Activated naive CD8-positive, alpha-beta T cell treated with anti-CD3 and anti-CD28 coated beads, Interleukin-2, amount 10 ng/mL, durations not matched to agents 7 days and 5 days (primary cell): ENCODE measurements at regions not wholly inside any gene's neighbourhood (a gene's known extent, or its start where the extent isn't known, plus 50 kb on each side); places are given as distances from the start of the nearest gene placed in this dataset.

Source experiments
- ATAC-seq: fragments of 150-1000 bp; cut with Tn5 transposase; one replicate; pipeline ENCODE4 v1.10.0; 2021; ENCODE audit warnings: low read depth, moderate library complexity
- POLR2A ChIA-PET: fragments of 350-600 bp; sonication (Branson Sonifier 250); formaldehyde crosslinking; loops from one replicate; lab custom pipeline; 2021; ENCODE audit warnings: antibody characterized with exemption; lab: Charles Lee
- DNase-seq: peaks from one replicate; pipeline ENCODE4 v3.0.0; 2021
- H3K27ac Mint-ChIP-seq: one replicate; pipeline ENCODE4 v1.8.0; 2022; ENCODE audit warnings: mild to moderate bottlenecking, mixed read lengths
- H3K27me3 Mint-ChIP-seq: one replicate; pipeline ENCODE4 v1.8.0; 2022; ENCODE audit warnings: mild to moderate bottlenecking, moderate library complexity, mixed read lengths
- H3K36me3 Mint-ChIP-seq: one replicate; pipeline ENCODE4 v1.8.0; 2021; ENCODE audit warnings: mild to moderate bottlenecking, mixed read lengths
- H3K4me1 Mint-ChIP-seq: one replicate; pipeline ENCODE4 v1.8.0; 2021; ENCODE audit warnings: mixed read lengths
- H3K4me3 Mint-ChIP-seq: one replicate; pipeline ENCODE4 v1.8.0; 2022; ENCODE audit warnings: mild to moderate bottlenecking, moderate library complexity, mixed read lengths
- H3K9me3 Mint-ChIP-seq: one replicate; pipeline ENCODE4 v1.8.0; 2021; ENCODE audit warnings: mixed read lengths

DNA sequence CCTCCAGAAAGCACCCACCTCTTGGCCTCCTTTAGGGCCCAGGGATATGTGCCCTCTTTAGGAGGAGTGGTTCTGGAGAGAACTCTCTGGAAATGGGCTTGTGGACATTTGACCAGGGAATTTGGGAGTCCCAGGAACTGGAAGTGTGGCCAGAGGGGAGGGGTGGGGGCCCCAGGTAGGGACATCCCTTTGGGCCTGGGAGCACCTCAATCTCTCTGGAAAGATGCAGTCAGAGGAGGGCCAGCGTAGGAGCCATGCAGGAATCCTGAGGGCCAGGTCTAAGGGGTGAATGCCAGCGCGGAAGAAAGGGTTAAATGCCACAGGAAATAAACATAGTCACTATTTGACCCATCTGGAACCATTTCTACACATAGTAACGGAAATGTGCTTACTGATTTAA is 50.3 kb upstream of the ITGA11 start:
- no peaks in the 10 kb centered on the region for H3K9me3 Mint-ChIP-seq
- H3K4me3 Mint-ChIP-seq = no peak overlapping the region
- H3K36me3 Mint-ChIP-seq = no peaks in the 10 kb centered on the region
- ATAC-seq (no peak), DNase-seq (no peak)
- peaks cover 36% of the 10 kb centered on the region for H3K27me3 Mint-ChIP-seq
- peaks cover 3% of the 10 kb centered on the region for H3K4me1 Mint-ChIP-seq
- H3K27ac Mint-ChIP-seq = no peak overlapping the region
- POLR2A ChIA-PET = no interaction called here

DNA sequence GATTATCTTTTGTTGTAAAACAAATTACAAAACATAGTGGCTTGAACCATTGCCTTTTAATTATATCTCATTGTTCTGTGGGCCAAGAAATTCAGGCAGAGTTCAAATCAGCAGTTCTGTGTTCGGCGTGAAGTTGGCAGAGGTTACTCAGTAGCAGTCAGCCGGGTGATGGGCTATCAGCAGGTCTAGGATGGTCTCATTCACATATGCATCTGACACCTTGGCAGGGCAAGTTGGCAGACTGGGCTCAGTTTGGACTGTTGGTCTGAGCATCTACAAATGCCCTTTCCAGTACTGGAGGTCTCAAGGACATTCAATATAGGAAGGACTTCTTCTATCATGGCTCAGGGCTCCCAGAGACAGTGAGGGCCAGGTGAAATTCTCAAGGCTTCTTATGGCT is 51.2 kb upstream of the ITGA11 start:
- DNase-seq (no peak), ATAC-seq (no peak)
- no peaks in the 10 kb centered on the region for H3K9me3 Mint-ChIP-seq
- no peaks in the 10 kb centered on the region for H3K36me3 Mint-ChIP-seq
- POLR2A ChIA-PET = no interaction called here
- H3K27ac Mint-ChIP-seq = no peak overlapping the region
- peaks cover 3% of the 10 kb centered on the region for H3K4me1 Mint-ChIP-seq
- peaks cover 31% of the 10 kb centered on the region for H3K27me3 Mint-ChIP-seq
- no peak overlapping the region for H3K4me3 Mint-ChIP-seq

DNA sequence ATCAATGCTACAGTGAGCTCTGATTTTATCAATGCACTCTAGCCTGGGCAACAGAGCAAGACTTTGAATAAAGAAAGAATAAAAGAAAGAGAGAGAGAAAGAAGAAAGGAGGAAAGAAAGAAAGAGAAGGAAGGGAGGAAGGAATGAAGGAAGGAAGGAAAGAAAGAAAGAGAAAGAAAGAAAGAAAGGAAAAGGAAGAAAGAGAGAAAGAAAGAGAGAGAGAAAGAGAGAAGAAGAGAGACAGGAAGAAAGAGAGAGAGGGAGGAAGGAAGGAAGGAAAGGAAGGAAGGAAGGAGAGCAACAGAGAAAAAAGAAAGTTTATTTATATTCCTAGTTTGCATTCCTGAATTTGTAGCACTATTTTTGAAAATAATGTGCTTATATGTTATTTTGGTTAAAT is 52.3 kb upstream of the ITGA11 start:
- ATAC-seq = no peak
- H3K27me3 Mint-ChIP-seq = peaks cover 30% of the 10 kb centered on the region

DNA sequence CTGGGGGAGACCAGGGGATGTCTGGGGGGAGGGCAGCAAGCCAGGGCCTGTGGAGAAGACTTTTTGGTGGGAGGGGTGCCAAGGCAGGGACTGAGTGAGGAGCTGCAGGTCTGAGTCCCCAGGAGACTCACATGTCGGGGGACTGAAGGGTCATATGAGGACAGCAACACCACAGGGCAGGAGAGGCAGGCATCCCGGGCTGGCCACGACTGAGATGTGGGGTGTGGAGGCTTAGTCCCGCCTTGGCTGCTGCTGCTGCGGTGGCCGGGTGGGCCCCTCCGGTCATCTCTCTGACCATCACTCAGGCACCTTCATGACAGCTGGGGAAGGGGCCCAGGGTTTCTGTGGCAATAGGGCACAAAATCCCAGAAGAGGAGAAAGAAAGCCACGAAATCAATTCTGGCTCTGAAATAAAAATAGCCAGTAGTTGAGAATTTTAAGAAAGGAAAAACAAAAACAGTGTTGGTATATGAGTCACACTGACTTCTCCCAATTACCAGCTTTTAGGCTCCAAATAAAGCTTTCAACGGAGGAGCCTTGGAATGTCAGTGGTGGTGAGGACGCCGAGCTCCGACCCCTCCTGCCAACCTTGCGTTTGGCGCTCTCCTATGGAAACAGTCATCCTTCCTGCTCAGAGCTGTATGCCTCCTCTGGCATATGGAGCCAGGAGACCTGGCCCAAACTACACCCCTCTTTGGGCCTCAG is 52.9 kb upstream of the ITGA11 start:
- no peak for DNase-seq
- no peak overlapping the region for H3K4me3 Mint-ChIP-seq
- H3K27me3 Mint-ChIP-seq = peaks cover 30% of the 10 kb centered on the region
- peaks cover 3% of the 10 kb centered on the region for H3K4me1 Mint-ChIP-seq
- H3K36me3 Mint-ChIP-seq = no peaks in the 10 kb centered on the region
- no peak overlapping the region for H3K27ac Mint-ChIP-seq
- no peak for ATAC-seq
- POLR2A ChIA-PET = no interaction called here
- H3K9me3 Mint-ChIP-seq = no peaks in the 10 kb centered on the region

More for the DNA sequence above, 52.3 kb upstream of the ITGA11 start:
- POLR2A ChIA-PET = no interaction called here
- no peak for DNase-seq
- Mint-ChIP-seq H3K4me3 (no peak overlapping the region), H3K4me1 (peaks cover 3% of the 10 kb centered on the region), H3K27ac (no peak overlapping the region), H3K9me3 (no peaks in the 10 kb centered on the region), H3K36me3 (no peaks in the 10 kb centered on the region)

DNA sequence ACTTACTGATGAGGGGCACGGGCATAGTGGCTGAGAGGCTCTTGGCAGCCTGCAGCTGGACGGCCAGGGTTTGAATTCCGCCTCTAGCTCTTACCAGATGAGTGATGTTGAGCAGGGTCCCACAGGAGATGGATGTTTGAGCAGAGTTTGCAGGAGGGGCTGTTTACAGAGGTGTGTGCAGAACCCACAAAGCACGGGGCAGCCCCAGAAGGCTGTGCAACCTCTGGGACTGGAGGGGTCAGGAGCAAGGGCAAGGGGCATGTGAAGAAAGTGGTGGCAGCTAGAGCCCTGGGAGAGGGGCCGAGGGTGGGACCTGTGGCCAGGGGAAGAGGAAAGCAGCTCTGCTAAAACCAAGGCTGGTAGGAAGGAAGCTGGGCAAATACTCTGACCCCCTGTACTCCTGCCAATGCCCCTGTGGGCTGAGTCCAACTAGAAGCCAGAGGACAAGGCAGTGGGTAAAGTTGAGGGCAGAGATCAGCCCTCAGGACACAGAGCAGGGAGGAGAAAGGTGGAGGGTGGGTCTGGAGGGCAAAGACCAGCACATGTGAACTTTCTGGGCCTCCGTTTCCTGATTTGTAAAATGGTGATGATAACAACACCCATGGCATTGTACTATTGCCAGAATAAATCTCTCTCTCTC is 53.9 kb upstream of the ITGA11 start:
- POLR2A ChIA-PET = no interaction called here
- no peaks in the 10 kb centered on the region for H3K9me3 Mint-ChIP-seq
- DNase-seq = no peak
- no peaks in the 10 kb centered on the region for H3K36me3 Mint-ChIP-seq
- H3K27me3 Mint-ChIP-seq = peaks cover 31% of the 10 kb centered on the region
- H3K27ac Mint-ChIP-seq = no peak overlapping the region
- ATAC-seq = no peak
- peaks cover 3% of the 10 kb centered on the region for H3K4me1 Mint-ChIP-seq
- no peak overlapping the region for H3K4me3 Mint-ChIP-seq

DNA sequence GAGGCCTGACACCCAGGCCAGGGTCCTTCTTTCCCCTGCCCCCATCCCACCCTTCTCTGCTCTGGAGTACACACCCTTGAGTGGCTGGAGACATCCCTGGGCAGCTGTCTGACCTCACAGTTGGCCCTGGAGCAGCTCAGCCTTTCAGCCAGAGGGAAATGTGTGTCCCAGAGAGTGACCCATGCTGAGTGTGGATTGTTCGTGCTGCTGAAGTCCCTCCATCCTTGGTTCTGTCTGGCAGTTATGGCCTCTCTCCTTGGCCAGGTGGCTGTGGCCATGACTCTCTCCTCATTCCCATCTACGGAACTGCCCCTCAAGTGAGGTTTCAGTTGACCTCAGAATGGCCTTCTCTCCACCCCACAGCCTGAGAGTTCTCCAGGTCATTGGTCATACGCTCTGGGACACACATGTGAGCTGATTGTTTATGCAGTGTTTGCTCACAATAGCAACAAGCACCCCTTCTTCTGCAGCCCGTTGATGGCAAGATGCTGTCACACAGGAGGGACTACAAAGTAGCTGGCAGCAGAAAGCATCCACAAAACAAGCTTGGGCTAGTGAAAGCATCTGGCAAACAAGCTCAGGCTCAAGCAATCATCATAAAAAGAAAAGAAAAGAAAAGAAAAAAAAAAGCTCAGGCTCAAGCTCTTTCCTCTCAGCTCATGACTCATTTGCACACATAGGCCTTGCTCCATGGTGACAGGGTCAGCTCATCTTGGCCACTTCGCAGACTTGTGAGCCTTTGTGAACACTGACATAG is 55.3 kb upstream of the ITGA11 start:
- no peak overlapping the region for H3K4me3 Mint-ChIP-seq
- no peak overlapping the region for H3K27ac Mint-ChIP-seq
- peaks cover 3% of the 10 kb centered on the region for H3K4me1 Mint-ChIP-seq
- ATAC-seq = no peak
- H3K36me3 Mint-ChIP-seq = no peaks in the 10 kb centered on the region
- no peak for DNase-seq
- H3K27me3 Mint-ChIP-seq = peaks cover 38% of the 10 kb centered on the region
- POLR2A ChIA-PET = no interaction called here
- no peaks in the 10 kb centered on the region for H3K9me3 Mint-ChIP-seq

DNA sequence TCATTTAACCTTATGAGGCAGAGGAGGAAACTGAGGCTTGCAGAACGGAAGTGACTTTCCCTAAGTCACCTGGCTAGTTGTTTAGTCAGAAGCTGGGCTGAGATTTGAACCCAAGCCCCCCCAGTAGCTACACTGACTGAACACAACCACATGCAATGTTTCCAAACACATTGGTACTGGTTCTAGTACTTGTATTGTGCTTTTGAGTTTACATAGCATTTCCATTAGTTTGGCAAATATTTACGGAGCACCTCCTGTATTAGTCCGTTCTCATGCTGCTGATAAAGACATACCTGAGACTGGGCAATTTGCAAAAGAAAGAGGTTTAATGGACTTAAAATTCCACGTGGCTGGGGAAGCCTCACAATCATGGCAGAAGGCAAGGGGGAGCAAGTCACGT is 56.3 kb upstream of the ITGA11 start:
- Mint-ChIP-seq H3K27ac (no peak overlapping the region), H3K27me3 (peaks cover 35% of the 10 kb centered on the region), H3K4me1 (peaks cover 3% of the 10 kb centered on the region), H3K4me3 (no peak overlapping the region), H3K9me3 (no peaks in the 10 kb centered on the region), H3K36me3 (no peaks in the 10 kb centered on the region)
- DNase-seq (no peak), ATAC-seq (no peak)
- POLR2A ChIA-PET = no interaction called here

DNA sequence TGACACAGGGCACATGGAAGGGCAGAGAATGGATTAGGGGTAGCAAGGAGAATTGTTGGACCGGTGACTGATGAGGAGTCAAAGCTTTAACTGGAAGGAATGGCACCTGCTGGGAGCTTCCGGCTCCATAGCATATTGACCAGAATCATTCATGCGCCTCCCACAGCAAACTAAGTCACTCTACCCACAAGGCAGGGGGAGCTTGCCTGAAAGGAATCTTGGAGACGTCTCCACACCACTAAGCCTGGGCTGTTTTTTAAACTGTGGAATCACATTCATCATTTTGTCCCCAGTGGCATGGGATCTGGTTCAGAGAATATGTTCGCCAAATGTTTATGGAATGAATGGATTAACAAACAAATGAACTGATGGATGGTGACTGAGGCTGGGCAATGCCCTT is 57.0 kb upstream of the ITGA11 start:
- ATAC-seq (no peak), DNase-seq (no peak)
- Mint-ChIP-seq H3K27me3 (peaks cover 37% of the 10 kb centered on the region), H3K27ac (no peak overlapping the region), H3K36me3 (no peaks in the 10 kb centered on the region), H3K9me3 (no peaks in the 10 kb centered on the region), H3K4me1 (peaks cover 3% of the 10 kb centered on the region), H3K4me3 (no peak overlapping the region)
- POLR2A ChIA-PET = no interaction called here

DNA sequence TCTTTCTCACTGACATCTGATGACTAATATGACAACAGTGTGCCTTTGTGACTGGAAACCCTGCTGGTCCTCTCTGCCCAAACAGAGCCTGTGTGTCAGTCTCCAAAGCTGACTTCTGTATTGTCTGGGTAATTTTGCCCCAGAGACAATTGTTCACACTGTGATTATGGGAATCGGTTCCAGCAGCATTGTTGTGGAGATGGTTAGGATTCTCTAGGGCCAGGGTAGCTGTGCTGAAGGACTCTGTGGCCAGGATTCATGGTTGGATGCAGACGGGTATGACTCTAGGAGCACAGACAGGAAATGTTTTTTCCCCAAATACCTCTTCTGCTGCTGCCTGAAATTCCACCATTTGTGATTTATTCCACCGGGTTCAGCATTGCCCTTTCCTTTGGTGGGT is 57.5 kb upstream of the ITGA11 start:
- H3K9me3 Mint-ChIP-seq = no peaks in the 10 kb centered on the region
- POLR2A ChIA-PET = no interaction called here
- DNase-seq (no peak), ATAC-seq (no peak)
- H3K4me1 Mint-ChIP-seq = no peaks in the 10 kb centered on the region
- peaks cover 35% of the 10 kb centered on the region for H3K27me3 Mint-ChIP-seq
- H3K4me3 Mint-ChIP-seq = no peak overlapping the region
- no peaks in the 10 kb centered on the region for H3K36me3 Mint-ChIP-seq
- no peak overlapping the region for H3K27ac Mint-ChIP-seq

DNA sequence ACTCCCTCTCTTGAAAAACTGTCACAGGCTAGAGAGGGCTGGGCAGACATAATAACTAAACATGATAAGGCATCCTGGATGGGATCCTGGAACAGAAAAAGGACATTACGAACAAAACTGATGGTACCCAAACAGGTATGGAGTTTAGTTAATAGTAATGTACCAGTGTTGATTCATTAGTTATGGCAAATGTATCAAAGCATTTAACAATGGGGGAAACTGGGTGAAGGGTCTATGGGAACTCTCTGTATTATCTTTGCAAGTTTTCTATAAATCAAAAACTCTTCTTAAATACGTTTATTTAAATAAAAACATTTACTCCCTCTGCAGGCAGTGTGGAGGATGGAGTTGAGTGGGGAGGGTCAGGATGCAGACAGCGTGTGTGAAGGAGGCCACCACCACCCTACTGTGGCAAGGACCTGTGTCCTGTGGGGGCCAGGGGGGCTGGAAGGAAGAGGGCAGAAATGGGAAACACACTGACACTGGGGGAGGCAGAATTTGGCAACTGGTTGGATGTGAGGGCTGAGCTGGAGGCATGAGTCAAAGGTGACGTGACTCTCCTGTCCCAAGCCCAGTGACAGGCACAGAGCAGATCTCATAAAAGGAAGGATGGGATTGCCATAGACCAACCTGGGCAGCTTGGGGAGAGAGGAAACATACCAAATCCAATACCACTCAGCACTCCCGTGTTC is 59.6 kb upstream of the ITGA11 start:
- H3K36me3 Mint-ChIP-seq = peaks cover 1% of the 10 kb centered on the region
- H3K9me3 Mint-ChIP-seq = no peaks in the 10 kb centered on the region
- no peak overlapping the region for H3K4me3 Mint-ChIP-seq
- peaks cover 39% of the 10 kb centered on the region for H3K27me3 Mint-ChIP-seq
- DNase-seq = no peak
- POLR2A ChIA-PET = no interaction called here
- H3K4me1 Mint-ChIP-seq = no peaks in the 10 kb centered on the region
- no peak overlapping the region for H3K27ac Mint-ChIP-seq
- no peak for ATAC-seq

DNA sequence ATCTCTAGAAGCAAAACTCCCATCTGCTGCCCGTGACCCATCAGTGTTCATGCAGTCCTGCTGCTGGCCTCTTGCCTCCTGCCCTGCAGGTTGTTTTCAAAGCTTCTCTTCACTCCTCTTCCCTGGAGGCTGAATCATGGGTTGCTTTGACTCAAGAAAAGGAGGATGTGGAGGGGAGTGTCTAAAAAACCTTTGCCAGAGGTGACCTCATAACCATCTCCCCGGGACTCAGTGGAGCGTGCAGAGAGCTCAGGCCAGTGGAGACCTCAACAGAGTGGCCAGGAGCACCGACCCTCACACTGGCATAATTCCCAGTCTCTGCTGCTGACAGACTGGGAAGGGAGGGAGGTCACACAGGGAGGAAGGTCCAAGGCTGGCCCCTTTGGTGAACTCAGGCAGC is 60.9 kb upstream of the ITGA11 start:
- Mint-ChIP-seq H3K36me3 (peaks cover 1% of the 10 kb centered on the region), H3K4me3 (no peak overlapping the region), H3K27ac (no peak overlapping the region), H3K4me1 (no peaks in the 10 kb centered on the region), H3K27me3 (peaks cover 35% of the 10 kb centered on the region), H3K9me3 (no peaks in the 10 kb centered on the region)
- POLR2A ChIA-PET = no interaction called here
- no peak for DNase-seq
- ATAC-seq = no peak

DNA sequence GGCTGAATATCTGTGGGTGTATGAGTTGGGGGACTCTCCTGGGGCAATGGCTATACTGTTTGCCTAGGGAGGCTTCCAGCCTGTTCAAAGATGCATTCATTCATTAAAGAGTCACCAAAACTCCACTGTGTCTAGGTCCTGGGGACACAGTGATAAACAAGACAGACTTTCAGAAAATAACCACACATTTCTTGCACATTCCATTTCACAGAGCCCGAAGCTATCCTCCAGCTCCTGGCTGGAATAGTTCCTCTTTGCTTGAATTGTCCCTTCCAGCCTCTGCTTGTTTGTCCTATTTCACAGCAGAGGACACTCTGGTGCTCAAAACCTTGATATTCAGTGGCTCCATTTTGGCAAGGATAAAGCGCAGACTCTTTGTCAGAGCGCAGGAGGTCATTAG is 61.7 kb upstream of the ITGA11 start:
- Mint-ChIP-seq H3K36me3 (peaks cover 1% of the 10 kb centered on the region), H3K27ac (no peak overlapping the region), H3K27me3 (peaks cover 34% of the 10 kb centered on the region), H3K4me1 (no peaks in the 10 kb centered on the region), H3K9me3 (no peaks in the 10 kb centered on the region), H3K4me3 (no peak overlapping the region)
- ATAC-seq (no peak), DNase-seq (no peak)
- POLR2A ChIA-PET = no interaction called here

DNA sequence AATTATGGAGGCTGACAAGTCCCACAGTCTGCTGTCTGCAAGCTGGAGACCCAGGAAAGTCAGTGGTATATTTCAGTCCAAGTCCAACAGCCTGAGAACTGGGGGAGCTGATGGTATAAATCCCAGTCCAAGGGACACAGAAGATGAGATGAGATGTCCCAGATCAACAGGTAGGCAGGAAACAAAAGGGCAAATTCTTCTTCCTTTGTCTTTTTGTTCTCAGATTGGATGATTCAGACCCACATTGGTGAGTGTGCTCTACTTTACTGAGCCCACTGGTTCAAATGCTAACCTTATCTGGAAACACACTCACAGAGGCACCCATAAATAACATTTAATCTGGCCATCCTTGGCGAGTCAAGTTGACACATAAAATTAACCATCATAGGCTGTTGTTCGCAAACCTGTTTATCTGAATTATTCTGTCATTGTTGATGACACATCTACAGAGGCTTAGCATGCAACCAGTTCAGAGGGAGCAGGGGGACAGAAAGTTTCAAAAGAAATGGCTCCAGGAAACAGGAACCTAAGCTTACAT is 62.7 kb upstream of the ITGA11 start:
- Mint-ChIP-seq H3K9me3 (no peaks in the 10 kb centered on the region), H3K27ac (no peak overlapping the region), H3K4me3 (no peak overlapping the region), H3K36me3 (peaks cover 1% of the 10 kb centered on the region), H3K4me1 (no peaks in the 10 kb centered on the region), H3K27me3 (peaks cover 31% of the 10 kb centered on the region)
- POLR2A ChIA-PET = interaction anchor here (0.5 kb wide), 1 partner anchor 68 kb away, joined by 3 read pairs; no protein-coding TSS in a partner anchor
- ATAC-seq (no peak), DNase-seq (no peak)
